ENCODE measurements at regions not wholly inside any gene's neighbourhood (a gene's known extent, or its start where the extent isn't known, plus 50 kb on each side); places are given as distances from the start of the nearest gene placed in this dataset.
"Not testable (repeated sequence)": the region's sequence is repeated elsewhere in the genome, so short reads cannot be mapped to it uniquely, and the experiment has no call there.

- intact Hi-C loops (cut with DNase I), result no loop called here
- H3K36me3 ChIP-seq, result no peaks in the 10 kb centered on the region
- H3K4me1 ChIP-seq (replicated peaks), result no peaks in the 10 kb centered on the region
- TF ChIP-seq POLR2A (IDR thresholded peaks at IDR 0.05), result no peak
- WGBS, result 81% methylated on average over 1 of the region's 1 CpG
- no peak overlapping the region for H3K4me3 ChIP-seq
- no peaks in the 10 kb centered on the region for H3K9me3 ChIP-seq
- no peak for DNase-seq (ENCODE audit: low spot score)
- H3K27me3 ChIP-seq (replicated peaks; ENCODE audit: insufficient read depth), result no peaks in the 10 kb centered on the region
- no peak overlapping the region for H3K27ac ChIP-seq
Measured at GRCh38 chr10:21445163-21445562, 80.3 kb downstream of the SKIDA1 start.

GRCh38 chr10:21441625-21442024 lies 83.9 kb downstream of the SKIDA1 start:
- H3K27me3 ChIP-seq (replicated peaks; ENCODE audit: insufficient read depth), result no peaks in the 10 kb centered on the region
- H3K4me1 ChIP-seq (replicated peaks), result no peaks in the 10 kb centered on the region
- no peak overlapping the region for H3K4me3 ChIP-seq
- TF ChIP-seq POLR2A (IDR thresholded peaks at IDR 0.05), result no peak
- TF ChIP-seq CTCF (IDR thresholded peaks at IDR 0.05), result no peak
- no peak for TF ChIP-seq POLR2AphosphoS5 (IDR thresholded peaks at IDR 0.05)
- H3K36me3 ChIP-seq, result no peaks in the 10 kb centered on the region
- no peaks in the 10 kb centered on the region for H3K9me3 ChIP-seq
- WGBS, result 98% methylated on average over 2 of the region's 2 CpGs
- no peak for DNase-seq (ENCODE audit: low spot score)
- intact Hi-C loops (cut with DNase I), result no loop called here
- H3K27ac ChIP-seq, result no peak overlapping the region

- H3K27me3 ChIP-seq (replicated peaks; ENCODE audit: insufficient read depth); H3K9me3 ChIP-seq; H3K36me3 ChIP-seq; H3K27ac ChIP-seq; DNase-seq (ENCODE audit: low spot score); H3K4me1 ChIP-seq (replicated peaks); H3K4me3 ChIP-seq: not testable (repeated sequence)
- WGBS, result 75% methylated on average over 10 of the region's 10 CpGs
- intact Hi-C loops (cut with DNase I), result loop anchor here (5.0 kb wide), 1 partner anchor 498 kb away; no protein-coding TSS in a partner anchor
Measured at GRCh38 chr10:21438914-21439313, 86.6 kb downstream of the SKIDA1 start.

GRCh38 chr10:21437770-21438382 lies 87.6 kb downstream of the SKIDA1 start:
- no peak overlapping the region for H3K27ac ChIP-seq
- H3K27me3 ChIP-seq (replicated peaks; ENCODE audit: insufficient read depth), result no peaks in the 10 kb centered on the region
- H3K9me3 ChIP-seq, result no peaks in the 10 kb centered on the region
- intact Hi-C loops (cut with DNase I), result loop anchor here (5.0 kb wide), 1 partner anchor 499 kb away; no protein-coding TSS in a partner anchor
- no peak for DNase-seq (ENCODE audit: low spot score)
- TF ChIP-seq CTCF (IDR thresholded peaks at IDR 0.05), result no peak
- TF ChIP-seq POLR2A (IDR thresholded peaks at IDR 0.05), result no peak
- no peak for TF ChIP-seq POLR2AphosphoS5 (IDR thresholded peaks at IDR 0.05)
- no peaks in the 10 kb centered on the region for H3K4me1 ChIP-seq (replicated peaks)
- H3K36me3 ChIP-seq, result no peaks in the 10 kb centered on the region
- WGBS, result 93% methylated on average over 8 of the region's 8 CpGs
- no peak overlapping the region for H3K4me3 ChIP-seq

GRCh38 chr10:21432266-21432665 lies 93.2 kb downstream of the SKIDA1 start:
- no peak for TF ChIP-seq CTCF (IDR thresholded peaks at IDR 0.05)
- TF ChIP-seq POLR2AphosphoS5 (IDR thresholded peaks at IDR 0.05), result no peak
- no peak for TF ChIP-seq POLR2A (IDR thresholded peaks at IDR 0.05)
- no peak overlapping the region for H3K27ac ChIP-seq
- no peaks in the 10 kb centered on the region for H3K36me3 ChIP-seq
- intact Hi-C loops (cut with DNase I), result no loop called here
- H3K27me3 ChIP-seq (replicated peaks; ENCODE audit: insufficient read depth), result no peaks in the 10 kb centered on the region
- no peak overlapping the region for H3K4me3 ChIP-seq
- 75% methylated on average over 1 of the region's 1 CpG for WGBS
- H3K9me3 ChIP-seq, result no peaks in the 10 kb centered on the region
- H3K4me1 ChIP-seq (replicated peaks), result no peaks in the 10 kb centered on the region
- no peak for DNase-seq (ENCODE audit: low spot score)

GRCh38 chr10:21431799-21432198 lies 93.7 kb downstream of the SKIDA1 start:
- intact Hi-C loops (cut with DNase I), result no loop called here
- Histone ChIP-seq H3K4me1 (replicated peaks) (no peaks in the 10 kb centered on the region), H3K27me3 (replicated peaks; ENCODE audit: insufficient read depth) (no peaks in the 10 kb centered on the region), H3K9me3 (no peaks in the 10 kb centered on the region), H3K4me3 (no peak overlapping the region), H3K36me3 (no peaks in the 10 kb centered on the region), H3K27ac (no peak overlapping the region)
- TF ChIP-seq CTCF (IDR thresholded peaks at IDR 0.05) (no peak), POLR2AphosphoS5 (IDR thresholded peaks at IDR 0.05) (no peak), POLR2A (IDR thresholded peaks at IDR 0.05) (no peak)
- WGBS, result 94% methylated on average over 2 of the region's 2 CpGs
- DNase-seq (ENCODE audit: low spot score), result no peak
